HG03108 (cell line): ENCODE measurements at regions not wholly inside any gene's neighbourhood (a gene's known extent, or its start where the extent isn't known, plus 50 kb on each side); places are given as distances from the start of the nearest gene placed in this dataset.
"Not testable (repeated sequence)": the region's sequence is repeated elsewhere in the genome, so short reads cannot be mapped to it uniquely, and the experiment has no call there.

Experiments used
- ATAC-seq: cut with Tn5 transposase; IDR thresholded peaks from one replicate; pipeline ENCODE4 v1.9.1; 2021; ENCODE audit warnings: moderate library complexity; ENCODE audit not compliant: unreplicated experiment

GRCh38 chr2:34519659-34520058 is 920.6 kb upstream of the FAM98A start:
- ATAC-seq, result no peak

DNA sequence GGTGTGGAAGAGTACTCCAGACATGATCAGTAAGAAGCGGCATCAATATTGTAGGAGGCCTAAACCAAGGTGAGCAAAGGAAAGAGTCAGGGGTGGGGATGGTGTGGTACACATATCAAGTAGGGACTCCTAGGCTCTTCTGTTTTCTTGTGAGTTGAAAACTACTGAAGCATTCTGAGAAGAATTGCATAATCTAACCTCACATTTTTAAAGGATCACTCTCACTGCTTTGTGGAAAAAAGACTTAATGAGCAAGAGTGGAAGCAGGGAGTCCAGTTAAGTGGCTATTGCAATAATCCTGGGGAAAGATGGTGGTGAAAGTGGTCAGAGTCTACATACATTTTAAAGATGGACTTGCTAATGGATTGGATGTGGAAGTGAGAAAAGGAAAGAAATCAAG is 899.5 kb upstream of the FAM98A start:
- no peak for ATAC-seq

DNA sequence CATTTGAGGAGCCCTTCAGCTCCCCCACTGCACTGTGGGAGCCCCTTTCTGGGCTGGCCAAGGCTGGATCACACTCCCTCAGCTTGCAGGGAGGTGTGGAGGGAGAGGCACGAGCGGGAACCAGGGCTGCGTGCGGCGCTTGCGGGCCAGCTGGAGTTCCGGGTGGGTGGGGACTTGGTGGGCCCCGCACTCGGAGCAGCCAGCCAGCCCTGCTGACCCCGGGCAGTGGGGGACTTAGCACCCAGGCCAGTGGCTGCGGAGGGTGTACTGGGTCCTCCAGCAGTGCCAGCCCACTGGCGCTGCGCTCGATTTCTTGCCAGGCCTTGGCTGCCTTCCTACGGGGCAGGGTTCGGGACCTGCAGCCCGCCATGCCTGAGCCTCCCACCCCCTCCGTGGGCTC is 895.1 kb upstream of the FAM98A start:
- ATAC-seq, result not testable (repeated sequence)

DNA sequence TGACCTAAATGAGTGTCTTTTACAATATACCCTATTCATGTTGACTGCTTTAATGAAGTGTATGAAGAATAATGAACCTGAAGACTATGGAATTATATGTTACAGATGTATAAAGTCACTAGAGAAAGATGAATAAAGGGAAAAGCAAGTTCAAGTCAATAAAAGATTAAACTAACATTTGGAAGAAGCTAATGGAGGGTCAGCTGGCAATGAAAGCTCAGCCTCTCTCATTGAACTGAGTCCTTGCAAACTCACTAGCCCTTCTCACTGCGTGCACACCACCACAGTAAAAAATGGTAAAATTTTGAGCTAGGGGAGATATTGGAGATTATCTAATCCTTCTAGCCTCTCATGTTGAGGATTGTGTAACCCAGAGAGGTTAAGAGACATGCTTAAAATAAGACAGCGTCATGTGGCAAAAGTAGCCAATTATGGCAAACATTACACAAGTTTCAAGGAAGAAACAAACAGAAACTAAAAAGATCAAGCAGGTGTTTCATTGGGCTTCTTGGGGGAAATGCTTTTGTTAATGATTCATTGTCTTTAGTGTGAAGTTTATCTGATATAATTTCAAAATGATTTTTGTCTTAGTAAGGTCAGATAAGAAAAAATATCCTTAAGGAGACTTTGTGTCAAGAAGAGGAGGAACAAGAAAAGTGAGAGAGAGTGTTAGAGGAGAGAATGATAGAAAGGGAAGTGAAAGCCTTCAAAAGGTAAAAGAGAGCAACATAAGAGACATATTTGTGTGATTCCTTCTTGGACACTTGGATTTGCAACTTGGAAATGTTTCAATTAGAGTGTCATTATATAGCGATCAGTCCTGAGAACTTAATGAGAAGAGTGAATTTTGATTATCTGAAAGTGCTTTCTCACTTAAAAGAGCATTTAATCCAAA is 893.7 kb upstream of the FAM98A start:
- ATAC-seq, result no peak

DNA sequence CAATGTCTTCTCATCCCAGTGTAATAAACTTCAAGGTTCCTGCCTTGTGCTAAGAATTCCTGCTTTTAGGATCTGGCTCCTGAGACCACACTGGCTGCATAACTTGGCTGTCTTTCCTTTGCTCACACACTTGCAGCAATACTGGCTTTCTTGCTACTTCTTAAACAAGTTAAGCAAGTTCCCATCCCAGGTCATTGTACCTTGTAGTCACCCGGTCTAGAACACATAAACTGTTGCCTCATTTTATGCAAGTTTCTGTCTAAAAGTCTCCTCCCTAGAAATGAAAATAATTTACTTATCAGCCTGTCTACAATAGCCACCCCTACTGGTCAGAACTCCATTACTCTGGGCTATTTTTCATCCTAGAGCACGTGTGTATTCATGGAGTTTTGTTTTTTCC is 887.9 kb upstream of the FAM98A start:
- ATAC-seq, result no peak

GRCh38 chr2:34481542-34481941 is 882.4 kb upstream of the FAM98A start:
- ATAC-seq, result no peak

DNA sequence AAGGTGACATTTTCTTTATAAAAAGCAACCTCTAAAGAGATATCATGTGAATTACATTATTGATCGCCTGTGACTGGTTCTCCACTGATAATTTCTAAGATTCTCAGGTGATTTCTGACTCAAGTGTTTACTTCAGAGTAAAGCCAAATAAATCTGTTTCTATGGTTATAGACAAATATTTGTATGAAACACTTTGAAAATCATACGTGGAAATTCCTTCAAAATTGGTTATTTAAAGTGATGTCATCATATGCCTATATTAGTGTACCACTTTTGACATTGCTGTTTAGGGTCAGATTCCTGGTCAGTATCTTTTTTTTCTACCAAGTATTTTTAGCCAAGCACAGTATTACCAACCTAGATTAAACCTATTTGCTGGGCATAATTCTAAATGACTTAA is 881.3 kb upstream of the FAM98A start:
- no peak for ATAC-seq

DNA sequence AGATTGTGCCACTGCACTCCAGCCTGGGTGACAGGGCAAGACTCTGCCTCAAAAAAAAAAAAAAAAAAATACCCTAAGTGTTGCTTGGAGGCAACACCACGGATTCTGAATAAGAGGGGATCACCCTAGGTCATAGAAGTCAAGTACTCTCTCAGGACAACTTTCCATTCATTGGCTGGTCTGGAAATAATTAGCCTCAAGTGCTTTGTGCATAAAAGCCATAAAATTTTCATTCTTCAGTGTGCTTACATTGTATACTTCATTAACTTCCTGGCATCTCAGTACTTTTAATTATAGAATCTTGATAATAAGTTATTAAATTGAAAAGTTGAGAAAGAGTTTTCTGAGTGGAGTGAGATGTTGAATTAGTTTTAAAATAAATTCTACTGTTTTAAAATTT is 876.1 kb upstream of the FAM98A start:
- ATAC-seq, result no peak

GRCh38 chr2:34474646-34475045 is 875.5 kb upstream of the FAM98A start:
- no peak for ATAC-seq

GRCh38 chr2:34447097-34447496 is 848.0 kb upstream of the FAM98A start:
- no peak for ATAC-seq

- no peak for ATAC-seq
Measured at GRCh38 chr2:34423301-34423700, 824.2 kb upstream of the FAM98A start.

DNA sequence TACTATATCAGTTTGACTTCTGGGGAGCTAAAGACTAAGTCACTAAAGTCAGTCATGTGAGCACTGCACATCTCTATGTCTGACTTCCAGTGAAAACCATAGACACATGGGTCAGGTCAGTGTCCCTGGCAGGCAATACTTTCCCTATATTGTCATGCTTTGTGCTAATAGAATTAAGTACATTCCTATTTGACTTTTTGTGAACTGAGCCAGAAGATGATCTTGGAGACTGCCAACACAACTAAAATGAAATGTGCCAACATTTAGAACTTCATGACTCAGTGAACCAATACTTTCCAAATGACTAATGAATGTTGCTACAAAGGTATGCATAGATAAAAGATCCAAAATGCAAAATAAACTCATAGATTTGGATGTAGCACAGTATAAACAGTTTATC is 820.8 kb upstream of the FAM98A start:
- no peak for ATAC-seq

DNA sequence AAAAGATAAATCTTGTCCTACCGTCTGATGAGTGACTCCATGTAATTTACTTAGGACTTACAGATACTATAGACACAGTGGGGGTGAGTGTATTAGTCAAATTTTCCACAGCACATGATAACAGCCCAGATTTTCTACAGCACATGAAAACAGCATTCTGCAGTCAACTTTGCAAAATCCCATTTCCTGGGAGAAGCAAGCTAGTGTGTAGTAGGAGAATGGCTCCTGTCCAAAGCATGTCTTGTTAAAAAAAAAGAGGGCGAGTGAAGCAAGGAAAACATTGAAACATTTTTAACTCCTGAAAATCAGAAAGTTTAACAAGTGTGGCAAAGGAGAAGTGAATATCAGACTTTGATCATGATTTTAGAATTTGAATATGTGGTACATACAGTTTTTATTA is 817.8 kb upstream of the FAM98A start:
- ATAC-seq, result no peak

DNA sequence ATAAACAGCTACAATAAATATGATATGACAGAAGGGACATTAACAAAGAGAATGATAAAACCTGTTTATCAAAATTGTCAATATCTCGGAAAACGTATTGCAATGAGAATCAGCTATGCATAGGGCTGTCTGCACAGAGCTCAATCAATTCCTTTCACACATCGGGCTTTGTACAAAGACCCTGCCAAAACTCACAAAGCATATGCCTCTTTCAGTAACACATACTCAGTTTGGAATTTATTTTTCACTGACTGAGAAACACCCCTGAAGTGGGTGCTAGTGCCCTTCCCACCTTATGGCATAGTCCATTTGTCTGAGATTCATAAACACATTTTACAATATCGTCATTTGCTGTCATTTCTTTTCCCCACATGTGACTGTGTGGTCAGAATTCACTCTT is 815.8 kb upstream of the FAM98A start:
- ATAC-seq, result no peak

DNA sequence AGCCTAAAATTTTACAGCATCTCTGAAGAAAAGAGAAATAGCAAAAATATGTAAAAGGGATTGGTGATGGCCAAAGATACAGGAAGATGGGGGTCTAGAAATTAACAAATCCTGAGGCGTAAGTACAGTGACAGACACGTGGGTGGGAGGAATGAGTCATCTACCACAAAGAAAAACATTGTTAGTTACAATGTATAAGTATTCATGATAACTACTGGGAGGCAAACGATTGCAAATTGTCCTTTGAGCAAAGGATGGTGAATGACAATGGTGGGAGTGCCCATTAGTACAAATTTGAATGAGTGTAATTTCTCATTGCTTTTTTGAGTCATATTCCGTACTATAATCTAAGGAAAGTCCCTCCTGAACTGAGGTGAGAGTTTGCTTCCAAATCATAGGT is 809.0 kb upstream of the FAM98A start:
- ATAC-seq, result no peak

- no peak for ATAC-seq
Measured at GRCh38 chr2:34403512-34403911, 804.4 kb upstream of the FAM98A start.

GRCh38 chr2:34402376-34402775 is 803.3 kb upstream of the FAM98A start:
- ATAC-seq, result no peak

DNA sequence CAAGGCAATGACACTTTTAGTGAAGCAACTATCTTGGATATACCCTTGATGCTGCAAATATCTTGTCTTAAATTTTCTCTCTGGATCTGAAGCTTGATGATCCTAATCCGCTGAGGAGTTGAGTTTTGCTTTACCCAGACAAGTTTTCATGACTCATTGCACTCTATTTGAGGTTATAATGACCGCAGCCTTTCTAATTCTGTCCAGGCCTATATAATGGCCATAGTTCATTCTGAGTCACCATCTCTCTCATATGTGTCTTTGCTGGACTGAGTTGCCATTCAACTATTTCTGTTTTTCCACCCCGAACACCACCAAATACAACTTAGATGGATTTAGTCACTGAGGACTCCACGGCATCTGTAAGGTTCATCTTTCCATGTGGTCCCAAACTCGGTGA is 802.1 kb upstream of the FAM98A start:
- no peak for ATAC-seq

GRCh38 chr2:34388446-34388845 is 789.3 kb upstream of the FAM98A start:
- ATAC-seq, result no peak

DNA sequence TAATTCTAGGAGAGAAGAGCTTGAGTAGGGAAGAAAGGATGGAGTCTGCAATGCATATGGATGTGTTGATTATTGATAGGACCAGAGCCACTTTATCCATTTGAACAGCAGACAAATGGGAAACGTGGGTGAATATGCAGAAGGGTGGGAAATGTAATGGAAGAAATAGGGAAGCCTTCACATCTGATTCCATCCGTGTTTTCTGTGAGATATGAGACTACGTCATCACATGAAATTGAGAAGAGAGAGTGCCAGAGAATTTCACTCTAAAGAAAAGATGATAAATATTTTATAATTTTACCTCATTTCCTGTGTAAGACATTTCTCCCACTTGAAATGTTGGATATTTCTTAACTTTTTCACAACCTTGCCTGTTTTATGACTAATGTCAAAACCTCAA is 788.4 kb upstream of the FAM98A start:
- no peak for ATAC-seq

- ATAC-seq, result no peak
Measured at GRCh38 chr2:34379586-34379985, 780.5 kb upstream of the FAM98A start.

GRCh38 chr2:34373586-34374233 is 774.6 kb upstream of the FAM98A start:
- ATAC-seq, result no peak

DNA sequence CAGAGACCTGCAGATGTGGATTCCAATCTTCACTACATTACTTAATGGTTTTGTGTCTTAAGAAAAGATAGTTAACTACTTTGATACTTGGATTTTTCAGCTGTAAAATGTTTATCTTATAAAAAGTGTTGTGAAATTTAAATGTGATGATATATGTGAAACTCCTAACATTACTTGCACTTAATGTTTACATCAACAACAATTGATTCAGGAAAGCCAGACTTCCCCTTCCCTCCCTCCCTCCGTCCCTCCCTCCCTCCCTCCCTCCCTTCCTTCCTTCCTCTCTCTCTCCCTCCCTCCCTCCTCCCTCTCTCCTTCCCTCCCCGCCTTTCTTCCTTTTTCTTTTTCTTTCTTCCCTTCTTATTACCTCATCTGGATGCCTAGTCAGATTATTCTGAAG is 773.9 kb upstream of the FAM98A start:
- no peak for ATAC-seq
